Stomach (tissue), 8 donors: ENCODE measurements at regions not wholly inside any gene's neighbourhood (a gene's known extent, or its start where the extent isn't known, plus 50 kb on each side); places are given as distances from the start of the nearest gene placed in this dataset.

Experiments used
- DNase-seq, 2 donors: peaks; one replicate each; pipeline versions ENCODE4 v3.0.0 to v3.0.0-alpha.2; 2013 to 2019
- H3K27ac ChIP-seq, 5 donors: fragments of 200-600 bp in 4 of 5; sonication (generic) in 4 of 5; one replicate each; pipeline ENCODE4 v1.5.1; 2013 to 2019; ENCODE audit warnings: mild to moderate bottlenecking in 1 of 5, moderate library complexity in 1 of 5
- H3K27me3 ChIP-seq, 3 donors: fragments of 200-600 bp; sonication (generic); one replicate each; pipeline ENCODE4 v1.5.1; 2017 to 2019; ENCODE audit warnings: mixed run types in 1 of 3
- H3K36me3 ChIP-seq, 4 donors: fragments of 200-600 bp; sonication (generic); 1 replicate in 3 of 4; 2 replicates in 1 of 4; pipeline ENCODE4 v1.5.1; 2016 to 2019
- H3K4me1 ChIP-seq, 4 donors: fragments of 200-600 bp; sonication (generic); one replicate each; pipeline ENCODE4 v1.5.1; 2016 to 2019
- H3K4me3 ChIP-seq, 4 donors: fragments of 200-600 bp; sonication (generic) in 3 of 4; one replicate each; pipeline ENCODE4 v1.5.1; 2016 to 2019; ENCODE audit warnings: mild to moderate bottlenecking in 1 of 4
- H3K9me3 ChIP-seq, 4 donors: fragments of 200-600 bp; sonication (generic); one replicate each; pipeline ENCODE4 v1.5.1; 2016 to 2019
- CTCF ChIP-seq, 7 experiments: fragments of 450-650 bp in 4 of 7; fragments of 200-600 bp in 3 of 7; sonication (generic) in 3 of 7; IDR thresholded peaks; one replicate each; pipeline ENCODE4 v1.5.1; 2016 to 2019; ENCODE audit warnings: antibody characterized with exemption in 7 of 7, control low read depth in 2 of 7, mild to moderate bottlenecking in 1 of 7
- EP300 ChIP-seq: sonication (generic); formaldehyde crosslinking; IDR thresholded peaks from one replicate; pipeline ENCODE4 v1.6.1; 2017; ENCODE audit warnings: antibody characterized with exemption
- POLR2A ChIP-seq, 4 donors: fragments of 450-650 bp; IDR thresholded peaks; one replicate each; pipeline ENCODE4 v1.6.1; 2016; ENCODE audit warnings: antibody characterized with exemption in 4 of 4, control low read depth in 2 of 4, mild to moderate bottlenecking in 1 of 4, moderate library complexity in 1 of 4
- POLR2AphosphoS5 ChIP-seq, 3 donors: sonication (generic); formaldehyde crosslinking; IDR thresholded peaks; one replicate each; pipeline ENCODE4 v1.6.1; 2016; ENCODE audit warnings: antibody characterized with exemption in 3 of 3
- WGBS, 5 donors: extraction: QIAGEN DNeasy Blood & Tissue Kit in 3 of 5; methylation state at CpG; one replicate each; pipeline versions ENCODE4 v1.1.5 to v1.1.7; 2013 to 2018; 5-methylcytosine and 5-hydroxymethylcytosine counted together
- intact Hi-C: fragments of 100-400 bp; cut with DNase I; formaldehyde crosslinking; loops from one replicate; pipeline ENCODE4 v1.15.1; 2023; ENCODE audit warnings: low total_unique reads
- donor health status: healthy with polysubstance abuse.
- donor health status: Bipolar disorder and iron deficiency.
- donor health status: healthy.

- H3K9me3 ChIP-seq: peaks cover 0 to 2% (median under 1%) of the 10 kb centered on the region in 4 donors
- TF ChIP-seq CTCF (IDR thresholded peaks at IDR 0.05) (no peak), POLR2AphosphoS5 (IDR thresholded peaks at IDR 0.05) (no peak), EP300 (no peak), POLR2A (IDR thresholded peaks at IDR 0.05) (no peak)
- no peaks in the 10 kb centered on the region for H3K36me3 ChIP-seq
- intact Hi-C loops: no loop called here
- no peak overlapping the region for H3K4me3 ChIP-seq
- DNase-seq: peak in 1 of 2 donors; percentile 28
- H3K27me3 ChIP-seq: no peaks in the 10 kb centered on the region
- H3K27ac ChIP-seq: no peak overlapping the region
- 55 to 61% (median 58%) methylated on average over 6 of the region's 6 CpGs for WGBS, 5 donors
- H3K4me1 ChIP-seq: no peaks in the 10 kb centered on the region
Measured at GRCh38 chr1:208511242-208511860, 267.2 kb upstream of the PLXNA2 start.

- Histone ChIP-seq H3K4me3 (no peak overlapping the region), H3K36me3 (no peaks in the 10 kb centered on the region), H3K9me3 (peaks cover 0 to 14% (median 4%) of the 10 kb centered on the region in 4 donors), H3K27ac (no peak overlapping the region), H3K27me3 (no peaks in the 10 kb centered on the region), H3K4me1 (no peaks in the 10 kb centered on the region)
- TF ChIP-seq EP300: no peak
- TF ChIP-seq CTCF (IDR thresholded peaks at IDR 0.05): no peak
- no peak for TF ChIP-seq POLR2A (IDR thresholded peaks at IDR 0.05)
- TF ChIP-seq POLR2AphosphoS5 (IDR thresholded peaks at IDR 0.05): no peak
- intact Hi-C loops: no loop called here
- WGBS, 5 donors: 53 to 71% (median 66%) methylated on average over 2 of the region's 2 CpGs
- no peak for DNase-seq
Measured at GRCh38 chr1:208513799-208514198, 269.6 kb upstream of the PLXNA2 start.

- 77 to 88% (median 85%) methylated on average over 3 of the region's 3 CpGs for WGBS, 5 donors
- Histone ChIP-seq H3K27ac (no peak overlapping the region), H3K4me1 (no peaks in the 10 kb centered on the region), H3K4me3 (no peak overlapping the region), H3K36me3 (no peaks in the 10 kb centered on the region), H3K27me3 (no peaks in the 10 kb centered on the region), H3K9me3 (peaks cover 0 to 14% (median 4%) of the 10 kb centered on the region in 4 donors)
- intact Hi-C loops: no loop called here
- no peak for DNase-seq
- no peak for TF ChIP-seq POLR2AphosphoS5 (IDR thresholded peaks at IDR 0.05)
- no peak for TF ChIP-seq POLR2A (IDR thresholded peaks at IDR 0.05)
- no peak for TF ChIP-seq EP300
- TF ChIP-seq CTCF (IDR thresholded peaks at IDR 0.05): no peak
Measured at GRCh38 chr1:208515129-208515528, 270.9 kb upstream of the PLXNA2 start.

GRCh38 chr1:208516780-208517179 lies 272.6 kb upstream of the PLXNA2 start:
- Histone ChIP-seq H3K9me3 (peaks cover 0 to 14% (median 4%) of the 10 kb centered on the region in 4 donors), H3K27me3 (no peaks in the 10 kb centered on the region), H3K4me3 (no peak overlapping the region), H3K36me3 (no peaks in the 10 kb centered on the region), H3K4me1 (no peaks in the 10 kb centered on the region), H3K27ac (no peak overlapping the region)
- intact Hi-C loops: no loop called here
- TF ChIP-seq EP300 (no peak), POLR2AphosphoS5 (IDR thresholded peaks at IDR 0.05) (no peak), POLR2A (IDR thresholded peaks at IDR 0.05) (no peak), CTCF (IDR thresholded peaks at IDR 0.05) (no peak)
- DNase-seq: no peak
- WGBS, 5 donors: 58 to 82% (median 77%) methylated on average over 5 of the region's 5 CpGs
